Endothelial cell of umbilical vein (primary cell): ENCODE measurements at regions not wholly inside any gene's neighbourhood (a gene's known extent, or its start where the extent isn't known, plus 50 kb on each side); places are given as distances from the start of the nearest gene placed in this dataset.

Experiments
- BruUV-seq: library from RNA; stranded (reverse); fragments of 400-500 nt; replicated peaks from 2 replicates; lab custom pipeline; 2021; lab: Mats Ljungman, UMichigan
- CTCF ChIA-PET: fragments of 300-600, 350-600 bp; sonication (Branson Sonifier 250); formaldehyde crosslinking; loops from one replicate; lab custom pipeline; 2021; ENCODE audit warnings: antibody characterized with exemption, inconsistent platforms; lab: Charles Lee
- POLR2A ChIA-PET: fragments of 300-600, 350-600 bp; sonication (Branson Sonifier 250); formaldehyde crosslinking; loops from one replicate; lab custom pipeline; 2021; ENCODE audit warnings: antibody characterized with exemption, inconsistent platforms; lab: Charles Lee
- DNase-seq: peaks from one replicate; pipeline ENCODE4 v3.0.0-alpha.2; 2011; ENCODE audit warnings: low read depth, low spot score
- FAIRE-seq: peaks from 2 replicates; lab custom pipeline; 2011; peaks lifted over from hg19 to GRCh38; lab: Jason Lieb, UNC
- H2AFZ ChIP-seq: 2 replicates; pipeline ENCODE4 v1.6.0; 2012; ENCODE audit warnings: low read depth, low read length, control low read depth, inconsistent platforms
- H3K27ac ChIP-seq: 2 replicates; pipeline ENCODE4 v1.5.1; 2011; ENCODE audit warnings: low read depth, mild to moderate bottlenecking, control low read depth, low read length, moderate library complexity; ENCODE audit not compliant: insufficient read depth
- H3K27me3 ChIP-seq, 2 experiments: 2 replicates each; pipeline versions ENCODE4 v1.6.0 to v1.6.1; 2011; ENCODE audit warnings: low read length in 2 of 2, mixed read lengths in 1 of 2; ENCODE audit not compliant: control insufficient read depth in 2 of 2, insufficient read depth in 2 of 2
- H3K36me3 ChIP-seq, 2 experiments: 2 replicates in 1 of 2; 3 replicates in 1 of 2; pipeline ENCODE4 v1.5.1; 2011; ENCODE audit warnings: low read length in 2 of 2, mild to moderate bottlenecking in 1 of 2, moderate library complexity in 1 of 2; ENCODE audit not compliant: control insufficient read depth in 2 of 2, insufficient read depth in 2 of 2; ENCODE audit errors: extremely low read depth in 1 of 2
- H3K4me1 ChIP-seq: 3 replicates; pipeline ENCODE4 v1.5.1; 2011; ENCODE audit warnings: mild to moderate bottlenecking, low read length; ENCODE audit not compliant: control insufficient read depth, insufficient read depth; ENCODE audit errors: extremely low read depth
- H3K4me2 ChIP-seq: 2 replicates; pipeline ENCODE4 v1.6.1; 2011; ENCODE audit warnings: low read length, control low read depth, mixed read lengths; ENCODE audit not compliant: insufficient read depth
- H3K4me3 ChIP-seq, 3 experiments: fragments of 200-600 bp in 1 of 3; sonication (generic), shearing (Covaris generic) in 1 of 3; replicated peaks in 1 of 3; 2 replicates each; pipeline ENCODE4 v1.5.1; 2011 to 2016; ENCODE audit warnings: control low read depth in 3 of 3, low read length in 3 of 3, mild to moderate bottlenecking in 2 of 3, inconsistent platforms in 1 of 3, low read depth in 1 of 3, moderate library complexity in 1 of 3; ENCODE audit not compliant: insufficient read depth in 1 of 3
- H3K79me2 ChIP-seq: 2 replicates; pipeline ENCODE4 v1.6.0; 2012; ENCODE audit warnings: low read length, inconsistent platforms; ENCODE audit not compliant: control insufficient read depth, insufficient read depth
- H3K9ac ChIP-seq: replicated peaks from 2 replicates; pipeline ENCODE3; 2011; ENCODE audit warnings: low read length, control low read depth; ENCODE audit not compliant: insufficient read depth; ENCODE audit errors: extremely low read depth
- H3K9me1 ChIP-seq: replicated peaks from 3 replicates; pipeline ENCODE4 v1.6.0; 2011; ENCODE audit warnings: mild to moderate bottlenecking, low read length; ENCODE audit not compliant: control insufficient read depth, insufficient read depth; ENCODE audit errors: extremely low read depth
- H3K9me3 ChIP-seq: replicated peaks from 2 replicates; pipeline ENCODE4 v1.5.1; 2012; ENCODE audit warnings: low read length, inconsistent platforms; ENCODE audit not compliant: control insufficient read depth, insufficient read depth
- H4K20me1 ChIP-seq: replicated peaks from 2 replicates; pipeline ENCODE3; 2011; ENCODE audit warnings: mild to moderate bottlenecking, low read length; ENCODE audit not compliant: control insufficient read depth, insufficient read depth; ENCODE audit errors: extremely low read depth
- CTCF ChIP-seq, 2 donors: IDR thresholded peaks; 1 replicate in 1 of 2; 2 replicates in 1 of 2; pipeline ENCODE4 v1.5.1; 2011; ENCODE audit warnings: low read length in 2 of 2, mild to moderate bottlenecking in 2 of 2, moderate library complexity in 2 of 2, control low read depth in 1 of 2, inconsistent platforms in 1 of 2, low read depth in 1 of 2; ENCODE audit not compliant: insufficient read depth in 1 of 2; ENCODE audit errors: extremely low read depth in 1 of 2
- EZH2 ChIP-seq: IDR thresholded peaks from 2 replicates; pipeline ENCODE4 v1.6.1; 2012; ENCODE audit warnings: borderline replicate concordance, low read depth, mild to moderate bottlenecking, moderate library complexity, low read length, inconsistent platforms; ENCODE audit not compliant: severe bottlenecking
- FOS ChIP-seq: IDR thresholded peaks from 2 replicates; pipeline ENCODE4 v1.6.1; 2011; ENCODE audit warnings: mild to moderate bottlenecking, low read length, moderate library complexity, borderline replicate concordance; ENCODE audit not compliant: insufficient read depth
- GATA2 ChIP-seq: IDR thresholded peaks from 2 replicates; pipeline ENCODE4 v1.7.0; 2011; ENCODE audit warnings: low read depth, mild to moderate bottlenecking, moderate library complexity, mixed read lengths, low read length; ENCODE audit not compliant: insufficient read length, insufficient read depth
- JUN ChIP-seq: IDR thresholded peaks from 2 replicates; pipeline ENCODE4 v1.6.1; 2011; ENCODE audit warnings: borderline replicate concordance, low read depth; ENCODE audit not compliant: insufficient read length, insufficient read depth
- MAX ChIP-seq: IDR thresholded peaks from 2 replicates; pipeline ENCODE4 v1.6.1; 2011; ENCODE audit not compliant: insufficient read depth, insufficient read length
- MYC ChIP-seq: IDR thresholded peaks from one replicate; pipeline ENCODE4 v1.6.1; 2011; ENCODE audit warnings: mild to moderate bottlenecking, low read depth, low read length
- POLR2A ChIP-seq: IDR thresholded peaks from 2 replicates; pipeline ENCODE4 v1.6.1; 2012; ENCODE audit warnings: low read depth, mild to moderate bottlenecking, control low read depth, low read length
- POLR2AphosphoS5 ChIP-seq: IDR thresholded peaks from 2 replicates; pipeline ENCODE4 v1.6.1; 2012; ENCODE audit warnings: low read depth, mild to moderate bottlenecking, control low read depth, low read length, moderate library complexity; ENCODE audit not compliant: insufficient read depth
- dilution Hi-C: fragments of 300-500 bp; cut with MboI; formaldehyde crosslinking; loops from one replicate; pipeline ENCODE4 v1.15.0; 2019; ENCODE audit warnings: low sequenced_read_pairs; ENCODE audit not compliant: extremely low pct_ligation_motif_present
- intact Hi-C: fragments of 100-400 bp; cut with micrococcal nuclease; formaldehyde crosslinking; loops from one replicate; pipeline ENCODE4 v1.10.0; 2022

- no TSS peak for BruUV-seq
- Histone ChIP-seq H2AFZ (no peak overlapping the region), H3K9me1 (no peaks in the 10 kb centered on the region), H3K27me3 (no peaks in the 10 kb centered on the region), H4K20me1 (no peaks in the 10 kb centered on the region), H3K9me3 (no peaks in the 10 kb centered on the region), H3K79me2 (no peaks in the 10 kb centered on the region), H3K27ac (no peak overlapping the region), H3K36me3 (no peaks in the 10 kb centered on the region), H3K4me2 (no peak overlapping the region), H3K9ac (no peak overlapping the region), H3K4me3 (no peak overlapping the region), H3K4me1 (no peaks in the 10 kb centered on the region)
- no peak for FAIRE-seq
- ChIA-PET CTCF (interaction anchor here (1.4 kb wide), 1 partner anchor 11 kb away, joined by 6 read pairs; no protein-coding TSS in a partner anchor), POLR2A (no interaction called here)
- TF ChIP-seq FOS (no peak), MAX (no peak), POLR2A (no peak), CTCF (IDR thresholded peaks at IDR 0.05; ENCODE audit: extremely low read depth in 1 of 2, insufficient read depth in 1 of 2, low read depth in 1 of 2, low read length in 2 of 2) (no peak), GATA2 (no peak), MYC (no peak), JUN (no peak), EZH2 (no peak), POLR2AphosphoS5 (no peak)
- no peak for DNase-seq
- dilution Hi-C loops (no loop called here), intact Hi-C loops (no loop called here)
Observed at GRCh38 chr3:80445641-80446040, 677.8 kb upstream of the ROBO1 start.
